GM21723 (cell line): ENCODE measurements at regions not wholly inside any gene's neighbourhood (a gene's known extent, or its start where the extent isn't known, plus 50 kb on each side); places are given as distances from the start of the nearest gene placed in this dataset.

Experiments used
- ATAC-seq: cut with Tn5 transposase; IDR thresholded peaks from one replicate; pipeline ENCODE4 v1.9.1; 2021; ENCODE audit warnings: mild to moderate bottlenecking, moderate library complexity; ENCODE audit not compliant: unreplicated experiment

DNA sequence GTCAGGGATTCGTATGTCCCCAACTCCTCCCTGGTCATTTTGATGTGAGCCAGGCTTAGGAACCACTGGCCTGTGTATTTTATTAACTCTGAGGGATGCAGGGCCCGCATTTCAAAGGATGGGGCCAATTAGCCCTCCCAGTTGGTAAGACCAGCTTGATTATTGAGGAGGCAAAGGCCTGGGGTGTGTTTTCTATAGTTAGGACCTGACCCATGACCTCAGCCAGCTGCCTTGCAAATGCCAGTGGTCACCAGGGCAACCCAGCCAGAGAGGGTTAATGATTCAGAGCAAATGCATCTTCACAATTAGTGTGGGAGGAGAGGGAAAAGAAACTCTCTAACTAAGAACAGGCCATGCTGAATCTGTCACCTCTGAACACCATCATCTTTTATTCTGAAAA is 835.4 kb downstream of the MAFB start:
- ATAC-seq: no peak

DNA sequence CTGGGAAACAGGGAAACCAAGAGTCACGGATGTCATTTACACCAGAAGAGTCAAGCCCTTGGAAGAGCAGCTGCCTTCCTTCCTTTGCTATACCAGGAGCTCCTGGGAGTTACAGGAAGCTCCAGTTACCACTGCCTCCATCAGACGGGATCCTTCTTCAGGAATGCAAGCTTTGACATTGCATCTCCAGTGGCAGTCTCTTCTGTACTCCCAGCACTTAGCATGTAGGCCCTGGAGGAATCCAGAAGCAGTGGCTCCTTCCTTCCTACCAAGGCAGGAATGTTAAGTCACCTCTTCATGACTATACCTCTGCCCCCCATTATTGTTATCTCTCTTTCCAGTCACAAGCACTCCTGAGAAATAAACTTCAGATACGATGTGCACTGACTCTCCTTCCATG is 836.0 kb downstream of the MAFB start:
- no peak for ATAC-seq

DNA sequence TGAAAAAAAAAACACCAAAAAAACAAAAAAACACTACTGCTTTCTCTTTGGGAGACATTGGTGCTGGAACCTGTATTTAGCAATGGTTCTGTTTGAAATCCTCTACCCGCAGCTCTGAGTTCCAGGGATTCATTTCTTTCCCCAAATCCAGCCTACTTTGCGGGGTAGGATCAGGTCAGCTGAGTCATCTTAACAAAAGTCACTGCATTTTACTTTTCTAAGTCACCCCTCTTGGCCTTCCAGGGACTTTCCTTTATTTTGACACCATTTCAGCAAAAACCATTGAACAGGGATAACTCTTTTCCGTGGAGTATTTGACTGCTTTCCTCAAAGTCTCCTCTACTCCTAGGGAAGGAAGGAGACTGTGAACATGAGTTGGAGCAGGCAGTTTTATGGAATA is 837.6 kb downstream of the MAFB start:
- no peak for ATAC-seq

- ATAC-seq: no peak
These were observed 838.2 kb downstream of the MAFB start for GRCh38 chr20:39850821-39851330.

DNA sequence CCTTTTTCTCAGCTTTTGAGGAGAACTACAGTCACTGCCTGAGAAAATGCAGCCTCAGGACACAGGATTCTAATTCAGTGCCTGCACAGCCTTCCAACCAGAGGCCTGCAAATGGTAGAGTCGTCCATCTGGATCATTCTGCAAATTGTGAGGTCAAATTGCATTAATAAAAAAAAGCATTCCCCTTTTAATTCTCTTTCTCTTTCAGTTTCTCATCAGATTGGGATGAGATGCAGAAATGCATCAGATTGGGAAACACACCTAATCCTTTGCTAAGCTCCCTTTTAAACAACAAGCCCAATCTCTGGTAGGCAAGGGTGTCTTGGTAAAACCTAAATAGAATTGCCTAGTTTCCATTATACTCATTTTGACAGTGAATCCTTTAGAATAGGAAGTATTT is 838.8 kb downstream of the MAFB start:
- ATAC-seq: no peak

DNA sequence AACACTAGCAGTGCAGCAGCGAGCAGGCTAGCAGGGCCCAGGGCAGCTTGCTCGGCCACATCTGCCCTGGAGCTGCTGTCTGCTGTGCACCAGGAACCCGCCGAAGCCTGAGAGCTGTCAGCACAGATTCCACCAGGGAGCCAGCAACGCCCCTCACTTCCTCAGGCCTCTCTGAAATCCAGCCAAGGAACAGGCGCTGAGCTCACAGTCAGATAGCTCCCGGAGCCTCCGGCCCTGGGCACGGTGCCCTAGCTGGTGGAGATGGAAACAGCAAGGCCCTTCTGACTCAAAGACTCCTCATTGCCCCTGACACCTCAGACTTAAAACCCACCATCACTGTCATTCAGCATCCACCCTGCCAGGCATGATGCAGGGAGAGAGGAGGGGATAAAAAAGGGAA is 839.4 kb downstream of the MAFB start:
- no peak for ATAC-seq

- ATAC-seq: no peak
These were observed 839.9 kb downstream of the MAFB start for GRCh38 chr20:39849171-39849570.

GRCh38 chr20:39839399-39840119 is 849.5 kb downstream of the MAFB start:
- ATAC-seq: no peak

GRCh38 chr20:39837561-39837960 is 851.5 kb downstream of the MAFB start:
- ATAC-seq: no peak

GRCh38 chr20:39835130-39835842 is 853.8 kb downstream of the MAFB start:
- no peak for ATAC-seq

DNA sequence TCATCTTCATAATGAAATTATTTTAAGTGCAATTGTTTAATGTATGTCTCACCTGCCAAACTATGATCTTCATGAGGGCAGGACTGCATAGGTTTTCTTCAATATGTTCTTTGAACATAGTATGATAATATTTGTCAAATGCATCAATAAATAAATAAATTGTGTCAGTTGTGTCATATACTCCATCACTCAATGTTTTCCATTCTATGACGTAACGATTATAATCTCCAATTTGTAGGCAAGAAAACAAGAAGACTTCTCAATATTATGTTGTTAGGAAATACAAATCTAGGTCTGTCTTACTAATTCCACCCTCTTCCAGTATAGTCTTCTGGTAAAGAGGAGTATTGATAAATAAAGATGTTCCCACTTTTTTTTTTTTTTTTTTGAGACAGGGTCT is 858.1 kb downstream of the MAFB start:
- ATAC-seq: no peak

DNA sequence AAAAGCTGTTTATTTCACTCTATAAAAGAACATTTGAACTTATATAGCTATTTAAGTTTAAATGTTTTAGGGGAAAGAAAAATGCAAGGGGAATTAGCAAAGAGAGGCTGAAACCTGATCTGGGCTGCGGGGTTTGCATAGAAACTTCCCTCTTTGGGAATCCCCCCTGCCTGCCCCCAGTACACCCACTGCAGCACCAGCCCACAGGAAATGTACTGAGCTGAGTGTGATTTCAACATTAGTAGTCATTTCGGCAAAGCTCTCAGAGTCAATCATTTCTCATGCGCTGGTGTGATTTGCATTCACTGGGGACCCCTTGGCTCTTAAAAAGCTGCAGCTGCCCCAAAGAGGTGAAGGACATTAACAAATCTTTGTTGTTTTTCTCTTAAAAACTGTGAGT is 859.4 kb downstream of the MAFB start:
- ATAC-seq: peak; percentile 81

DNA sequence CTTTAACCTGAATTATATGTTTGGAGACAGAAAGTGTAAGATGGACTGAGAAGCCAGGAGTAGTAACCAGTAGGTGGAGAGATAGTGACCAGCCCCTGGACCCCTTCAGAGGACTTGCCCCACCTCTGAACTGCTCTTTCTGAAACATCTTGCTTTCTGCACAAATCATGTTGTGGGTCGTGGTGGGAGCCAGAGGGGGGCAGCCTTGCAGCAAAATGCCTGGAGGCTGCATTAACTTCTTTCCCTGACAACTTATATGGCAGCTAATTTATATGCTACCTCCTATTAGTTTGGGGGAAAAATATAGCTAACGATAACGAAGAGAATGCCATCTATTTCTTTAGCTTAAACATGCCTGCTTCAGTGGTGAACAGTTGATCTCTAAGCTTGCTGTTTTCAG is 859.8 kb downstream of the MAFB start:
- peak; percentile 4 for ATAC-seq

DNA sequence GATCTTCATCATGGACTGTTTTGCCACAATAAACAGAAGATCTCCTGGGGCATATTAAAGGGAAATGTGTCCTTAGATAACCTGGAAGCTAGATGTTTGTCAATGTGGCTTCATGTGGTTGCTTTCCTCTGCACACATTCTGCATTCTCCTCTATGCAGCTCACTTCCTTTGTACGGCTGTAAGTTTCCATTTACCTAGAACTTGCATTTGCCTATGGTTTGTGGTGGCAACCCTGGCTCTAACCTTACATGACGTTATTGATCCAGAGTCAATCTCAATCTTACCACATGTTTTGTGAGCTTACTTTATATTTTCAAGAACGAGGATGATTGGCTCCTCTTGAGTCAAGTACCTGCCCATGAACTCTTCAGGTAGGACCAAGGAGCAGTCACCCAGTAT is 863.1 kb downstream of the MAFB start:
- no peak for ATAC-seq

DNA sequence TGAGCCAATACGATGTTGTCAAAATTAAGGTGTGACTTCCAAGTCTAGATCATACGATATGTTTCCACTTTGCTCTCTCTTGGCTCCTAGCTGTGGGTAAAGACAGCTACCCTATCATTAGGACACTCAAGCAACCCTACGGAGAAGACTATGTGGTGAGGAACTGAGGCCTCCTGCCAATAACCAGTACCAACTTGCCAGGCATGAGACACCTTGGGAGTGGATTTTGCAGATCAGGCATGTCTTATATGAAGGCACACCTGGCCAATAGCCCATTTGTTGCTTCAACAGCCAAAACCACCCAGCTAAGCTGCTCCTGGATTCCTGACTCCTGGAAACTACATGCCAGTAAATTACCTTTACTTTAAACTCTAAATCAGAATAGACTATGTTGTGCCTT is 863.4 kb downstream of the DHX35 start:
- no peak for ATAC-seq

DNA sequence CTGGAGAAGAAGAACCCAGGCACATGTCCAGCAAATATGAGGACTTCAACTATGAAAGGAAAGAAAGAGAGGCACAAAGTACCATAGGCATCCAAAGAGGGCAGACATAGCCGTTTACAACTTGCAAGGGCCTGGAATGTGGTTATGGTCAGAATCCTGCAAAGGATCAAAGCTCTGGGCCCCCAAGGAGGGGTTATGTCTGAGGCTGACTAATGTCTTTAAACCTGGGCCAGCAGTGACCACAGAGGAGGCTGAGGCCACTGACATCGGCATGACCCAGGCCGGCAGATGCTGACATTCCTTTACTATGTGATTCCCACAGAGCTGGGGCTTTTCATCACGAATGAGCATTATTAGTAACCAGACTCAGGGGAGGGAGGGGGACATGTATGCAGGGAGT is 861.1 kb downstream of the DHX35 start:
- ATAC-seq: no peak

DNA sequence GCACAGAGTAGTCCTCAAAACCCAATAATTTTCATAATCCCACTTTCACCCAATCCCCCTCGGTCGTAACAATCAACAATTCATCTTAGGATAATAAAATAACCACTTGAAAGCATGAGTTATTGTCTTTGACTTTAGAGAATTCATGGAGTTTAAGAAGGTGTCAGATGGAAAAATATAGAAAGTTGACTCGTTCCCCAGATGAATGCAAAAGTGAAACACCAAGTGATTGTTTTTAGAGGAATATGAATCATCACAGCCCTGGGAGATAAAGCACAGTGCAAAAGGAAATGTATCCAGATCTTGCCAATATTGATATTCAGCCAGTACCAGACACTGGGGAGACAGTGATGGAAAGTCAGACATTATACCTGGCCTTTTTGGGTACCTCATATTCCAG is 860.5 kb downstream of the DHX35 start:
- no peak for ATAC-seq

- no peak for ATAC-seq
These were observed 851.2 kb downstream of the DHX35 start for GRCh38 chr20:39813190-39813829.

DNA sequence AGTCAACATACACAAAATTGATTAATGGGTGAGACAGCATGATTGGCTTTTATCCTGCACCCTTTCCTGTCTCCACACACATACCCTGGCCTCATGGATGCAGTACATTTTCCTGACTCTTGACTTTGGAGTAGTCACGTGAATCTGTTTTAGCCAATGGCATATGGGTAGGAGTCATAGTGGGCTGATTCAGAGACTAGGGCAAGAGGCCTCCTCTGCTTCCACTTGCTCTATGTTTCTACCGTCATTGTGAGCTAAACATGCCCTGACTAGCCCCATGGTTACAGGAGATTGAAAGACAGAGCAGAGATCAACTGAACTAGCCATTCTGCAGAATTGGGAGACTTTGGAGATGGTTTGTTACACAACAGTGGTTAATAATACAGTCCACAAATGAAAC is 850.0 kb downstream of the DHX35 start:
- ATAC-seq: no peak

- ATAC-seq: no peak
These were observed 848.2 kb downstream of the DHX35 start for GRCh38 chr20:39810309-39810708.

GRCh38 chr20:39808613-39809012 is 846.5 kb downstream of the DHX35 start:
- ATAC-seq: no peak

DNA sequence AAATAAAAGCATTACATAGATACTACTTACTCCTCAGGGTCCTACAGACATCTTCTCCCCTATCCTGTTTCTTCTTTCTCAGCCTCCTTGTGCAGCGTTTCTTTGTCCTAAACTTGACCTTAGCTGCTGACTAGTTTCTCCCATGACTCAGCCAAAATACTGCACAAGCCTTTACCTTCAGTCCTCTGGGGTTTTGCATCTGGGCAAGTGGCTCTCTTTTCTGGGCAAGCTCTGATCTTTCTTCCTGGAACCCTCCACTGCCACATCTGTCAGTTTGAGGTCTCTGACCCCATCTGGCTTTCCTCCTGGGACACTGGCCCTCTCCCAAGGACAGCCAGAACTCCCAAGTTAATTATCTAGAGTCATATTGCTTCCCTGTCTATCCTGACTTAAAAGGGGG is 838.4 kb downstream of the DHX35 start:
- no peak for ATAC-seq
